GM12891 (cell line): ENCODE measurements at regions not wholly inside any gene's neighbourhood (a gene's known extent, or its start where the extent isn't known, plus 50 kb on each side); places are given as distances from the start of the nearest gene placed in this dataset.

ENCODE experiments used
- DNase-seq: peaks from one replicate; pipeline ENCODE4 v3.0.0; 2011; ENCODE audit warnings: low spot score; ENCODE audit not compliant: insufficient read length
- FAIRE-seq: peaks from 2 replicates; lab custom pipeline; 2011; peaks lifted over from hg19 to GRCh38; lab: Jason Lieb, UNC
- PAX5 ChIP-seq: IDR thresholded peaks from 2 replicates; pipeline ENCODE4 v1.6.1; 2011; ENCODE audit warnings: low read length, moderate library complexity, mild to moderate bottlenecking; ENCODE audit not compliant: insufficient read depth, severe bottlenecking
- POLR2A ChIP-seq: IDR thresholded peaks from 2 replicates; pipeline ENCODE4 v1.6.1; 2011; ENCODE audit warnings: low read depth, low read length, control low read depth
- POLR2AphosphoS5 ChIP-seq: IDR thresholded peaks from 2 replicates; pipeline ENCODE4 v1.6.1; 2011; ENCODE audit warnings: low read depth, low read length, control low read depth
- POU2F2 ChIP-seq: IDR thresholded peaks from 2 replicates; pipeline ENCODE4 v1.6.1; 2011; ENCODE audit warnings: low read depth, mild to moderate bottlenecking, control low read depth, low read length, moderate library complexity
- SPI1 ChIP-seq: IDR thresholded peaks from 2 replicates; pipeline ENCODE4 v1.6.1; 2011; ENCODE audit warnings: low read depth, low read length, control low read depth
- TAF1 ChIP-seq: IDR thresholded peaks from 2 replicates; pipeline ENCODE4 v1.6.1; 2011; ENCODE audit warnings: low read depth, low read length, control low read depth

- FAIRE-seq: no peak
- DNase-seq: no peak
These were observed 941.3 kb upstream of the PCDH20 start for GRCh38 chr13:62356977-62357376.

GRCh38 chr13:62337109-62337880, 921.6 kb upstream of the PCDH20 start:
- no peak for TF ChIP-seq POU2F2
- TF ChIP-seq POLR2AphosphoS5: no peak
- no peak for TF ChIP-seq TAF1
- no peak for TF ChIP-seq SPI1
- no peak for TF ChIP-seq PAX5
- TF ChIP-seq POLR2A: no peak
- DNase-seq (no peak), FAIRE-seq (no peak)

More at GRCh38 chr13:62356977-62357376, 941.3 kb upstream of the PCDH20 start:
- no peak for TF ChIP-seq SPI1
- TF ChIP-seq POLR2A: no peak
- TF ChIP-seq POU2F2: no peak
- no peak for TF ChIP-seq PAX5
- no peak for TF ChIP-seq POLR2AphosphoS5
- no peak for TF ChIP-seq TAF1

- FAIRE-seq (no peak), DNase-seq (no peak)
- TF ChIP-seq POU2F2 (no peak), POLR2A (no peak), PAX5 (no peak), SPI1 (no peak), TAF1 (no peak), POLR2AphosphoS5 (no peak)
These were observed 920.9 kb upstream of the PCDH20 start for GRCh38 chr13:62336507-62336906.

- FAIRE-seq: no peak
- TF ChIP-seq SPI1: no peak
- no peak for TF ChIP-seq TAF1
- TF ChIP-seq POU2F2: no peak
- TF ChIP-seq POLR2AphosphoS5: no peak
- TF ChIP-seq POLR2A: no peak
- no peak for TF ChIP-seq PAX5
- no peak for DNase-seq
These were observed 917.8 kb upstream of the PCDH20 start for GRCh38 chr13:62333466-62333865.

- no peak for TF ChIP-seq POLR2AphosphoS5
- no peak for TF ChIP-seq PAX5
- no peak for TF ChIP-seq POLR2A
- TF ChIP-seq POU2F2: no peak
- no peak for TF ChIP-seq TAF1
- no peak for TF ChIP-seq SPI1
- FAIRE-seq: no peak
- no peak for DNase-seq
These were observed 915.7 kb upstream of the PCDH20 start for GRCh38 chr13:62331384-62331783.

- no peak for TF ChIP-seq POLR2A
- no peak for TF ChIP-seq POLR2AphosphoS5
- TF ChIP-seq POU2F2: no peak
- TF ChIP-seq TAF1: no peak
- no peak for TF ChIP-seq PAX5
- TF ChIP-seq SPI1: no peak
- no peak for FAIRE-seq
These were observed 911.7 kb upstream of the PCDH20 start for GRCh38 chr13:62327367-62327766.

GRCh38 chr13:62324842-62325241, 909.2 kb upstream of the PCDH20 start:
- FAIRE-seq (no peak), DNase-seq (no peak)
- TF ChIP-seq SPI1: no peak
- no peak for TF ChIP-seq POLR2AphosphoS5
- no peak for TF ChIP-seq PAX5
- TF ChIP-seq POU2F2: no peak
- no peak for TF ChIP-seq TAF1
- TF ChIP-seq POLR2A: no peak

More at GRCh38 chr13:62327367-62327766, 911.7 kb upstream of the PCDH20 start:
- no peak for DNase-seq

- TF ChIP-seq POLR2A: no peak
- TF ChIP-seq POLR2AphosphoS5: no peak
- no peak for TF ChIP-seq TAF1
- TF ChIP-seq POU2F2: no peak
- TF ChIP-seq SPI1: no peak
- TF ChIP-seq PAX5: no peak
- FAIRE-seq (no peak), DNase-seq (no peak)
These were observed 906.2 kb upstream of the PCDH20 start for GRCh38 chr13:62321895-62322294.

- DNase-seq (no peak), FAIRE-seq (no peak)
- TF ChIP-seq POU2F2: no peak
- no peak for TF ChIP-seq POLR2AphosphoS5
- no peak for TF ChIP-seq TAF1
- no peak for TF ChIP-seq PAX5
- no peak for TF ChIP-seq POLR2A
- no peak for TF ChIP-seq SPI1
These were observed 905.5 kb upstream of the PCDH20 start for GRCh38 chr13:62321139-62321538.
